WTC11 (cell line): ENCODE measurements at regions not wholly inside any gene's neighbourhood (a gene's known extent, or its start where the extent isn't known, plus 50 kb on each side); places are given as distances from the start of the nearest gene placed in this dataset.

Experiments used
- ATAC-seq: fragments of 200-7000 bp; cut with Tn5 transposase; 2 replicates; pipeline ENCODE4 v1.10.0; 2021; ENCODE audit warnings: mild to moderate bottlenecking, moderate library complexity
- CTCF ChIA-PET: fragments of 300-600 bp; sonication (Branson Sonifier 250); formaldehyde crosslinking; loops from one replicate; lab custom pipeline; 2021; ENCODE audit warnings: antibody characterized with exemption; lab: Charles Lee
- POLR2A ChIA-PET: fragments of 350-600 bp; sonication (Branson Sonifier 250); formaldehyde crosslinking; loops from one replicate; lab custom pipeline; 2021; ENCODE audit warnings: antibody characterized with exemption; lab: Charles Lee
- DNase-seq: peaks from one replicate; pipeline ENCODE4 v3.0.0; 2021; ENCODE audit warnings: low spot score
- H3K27ac Mint-ChIP-seq: 2 replicates; pipeline ENCODE4 v1.8.0; 2021; ENCODE audit warnings: mixed read lengths
- H3K27me3 Mint-ChIP-seq: 2 replicates; pipeline ENCODE4 v1.8.0; 2021; ENCODE audit warnings: low read depth, mild to moderate bottlenecking, moderate library complexity, mixed read lengths
- H3K36me3 Mint-ChIP-seq: 2 replicates; pipeline ENCODE4 v1.8.0; 2021; ENCODE audit warnings: mixed read lengths
- H3K4me1 Mint-ChIP-seq: 2 replicates; pipeline ENCODE4 v1.8.0; 2022; ENCODE audit warnings: mixed read lengths
- H3K4me3 Mint-ChIP-seq: 2 replicates; pipeline ENCODE4 v1.8.0; 2021; ENCODE audit warnings: mild to moderate bottlenecking, moderate library complexity, mixed read lengths
- H3K9me3 Mint-ChIP-seq: 2 replicates; pipeline ENCODE4 v1.8.0; 2021; ENCODE audit warnings: mixed read lengths
- AFF4 ChIP-seq: sonication (generic); formaldehyde crosslinking; IDR thresholded peaks from 2 replicates; pipeline ENCODE4 v1.8.1; 2023; ENCODE audit warnings: mild to moderate bottlenecking, missing genetic modification reagents, borderline replicate concordance
- CBFB ChIP-seq: sonication (generic); formaldehyde crosslinking; IDR thresholded peaks from 2 replicates; pipeline ENCODE4 v1.8.1; 2022; ENCODE audit warnings: mild to moderate bottlenecking, low read depth, missing genetic modification reagents
- CDX4 ChIP-seq: fragments of 250-450 bp; sonication (Bioruptor Pico); IDR thresholded peaks from 2 replicates; pipeline ENCODE4 v1.9.0; 2021; ENCODE audit warnings: moderate library complexity, mild to moderate bottlenecking, inconsistent platforms, borderline replicate concordance
- E2F4 ChIP-seq: sonication (generic); formaldehyde crosslinking; IDR thresholded peaks from 2 replicates; pipeline ENCODE4 v1.8.1; 2022; ENCODE audit warnings: low read depth, mild to moderate bottlenecking, moderate library complexity, missing genetic modification reagents, borderline replicate concordance
- ERG ChIP-seq: fragments of 250-450 bp; sonication (Bioruptor Pico); IDR thresholded peaks from 2 replicates; pipeline ENCODE4 v1.8.0; 2021; ENCODE audit warnings: mild to moderate bottlenecking
- ESRRA ChIP-seq: sonication (generic); formaldehyde crosslinking; IDR thresholded peaks from 2 replicates; pipeline ENCODE4 v1.8.1; 2022; ENCODE audit warnings: mild to moderate bottlenecking, missing genetic modification reagents, borderline replicate concordance
- FOXP1 ChIP-seq: sonication (generic); formaldehyde crosslinking; IDR thresholded peaks from 2 replicates; pipeline ENCODE4 v1.8.0; 2022; ENCODE audit warnings: missing genetic modification reagents, mild to moderate bottlenecking, moderate library complexity, borderline replicate concordance
- GABPB1 ChIP-seq: sonication (generic); formaldehyde crosslinking; IDR thresholded peaks from 2 replicates; pipeline ENCODE4 v1.8.1; 2023; ENCODE audit warnings: mild to moderate bottlenecking, missing genetic modification reagents
- JAZF1 ChIP-seq: fragments of 250-450 bp; sonication (Bioruptor Pico); IDR thresholded peaks from 2 replicates; pipeline ENCODE4 v1.9.0; 2021; ENCODE audit warnings: moderate library complexity, mild to moderate bottlenecking, inconsistent platforms
- OVOL2 ChIP-seq: fragments of 250-450 bp; sonication (Bioruptor Pico); IDR thresholded peaks from 2 replicates; pipeline ENCODE4 v1.9.0; 2021; ENCODE audit warnings: mild to moderate bottlenecking, borderline replicate concordance
- RELA ChIP-seq: sonication (generic); formaldehyde crosslinking; IDR thresholded peaks from 2 replicates; pipeline ENCODE4 v1.8.1; 2022; ENCODE audit warnings: missing genetic modification reagents, mild to moderate bottlenecking, borderline replicate concordance
- USF2 ChIP-seq: sonication (generic); formaldehyde crosslinking; IDR thresholded peaks from 2 replicates; pipeline ENCODE4 v1.8.1; 2023; ENCODE audit warnings: mild to moderate bottlenecking, missing genetic modification reagents, moderate library complexity
- ZMAT4 ChIP-seq: fragments of 250-450 bp; sonication (Bioruptor Pico); IDR thresholded peaks from 2 replicates; pipeline ENCODE4 v1.9.0; 2021; ENCODE audit warnings: mild to moderate bottlenecking
- ZNF219 ChIP-seq: sonication (generic); formaldehyde crosslinking; IDR thresholded peaks from 2 replicates; pipeline ENCODE4 v1.8.0; 2023; ENCODE audit warnings: missing genetic modification reagents, mild to moderate bottlenecking, borderline replicate concordance
- ZNF263 ChIP-seq: sonication (generic); formaldehyde crosslinking; IDR thresholded peaks from 2 replicates; pipeline ENCODE4 v1.8.1; 2022; ENCODE audit warnings: low read depth, mild to moderate bottlenecking, moderate library complexity, missing genetic modification reagents
- ZNF281 ChIP-seq: sonication (generic); formaldehyde crosslinking; IDR thresholded peaks from 2 replicates; pipeline ENCODE4 v1.8.0; 2023; ENCODE audit warnings: mild to moderate bottlenecking, missing genetic modification reagents
- ZNF396 ChIP-seq: fragments of 250-450 bp; sonication (Bioruptor Pico); IDR thresholded peaks from 2 replicates; pipeline ENCODE4 v1.8.0; 2021; ENCODE audit warnings: mild to moderate bottlenecking, moderate library complexity, borderline replicate concordance
- ZNF416 ChIP-seq: fragments of 250-450 bp; sonication (Bioruptor Pico); IDR thresholded peaks from 2 replicates; pipeline ENCODE4 v1.9.0; 2021; ENCODE audit warnings: mild to moderate bottlenecking, inconsistent platforms
- ZNF671 ChIP-seq: fragments of 250-450 bp; sonication (Bioruptor Pico); IDR thresholded peaks from 2 replicates; pipeline ENCODE4 v1.8.0; 2021; ENCODE audit warnings: mild to moderate bottlenecking

- TF ChIP-seq ERG (CRISPR knock-in tag): no peak
- TF ChIP-seq GABPB1 (CRISPR knock-in tag): no peak
- no peak for TF ChIP-seq ZNF263 (CRISPR knock-in tag)
- TF ChIP-seq ZNF281 (CRISPR knock-in tag): no peak
- no peak for TF ChIP-seq ZNF219 (CRISPR knock-in tag)
- no peak for TF ChIP-seq ZNF671 (CRISPR knock-in tag)
- TF ChIP-seq ZNF416 (CRISPR knock-in tag): no peak
Observed at GRCh38 chr11:82639251-82639650, 94.4 kb downstream of the FAM181B start (continued).

- no peak overlapping the region for H3K27ac Mint-ChIP-seq
- 0 out of 2 replicates have a peak, but pooled peaks cover 2% of the 10 kb centered on the region for H3K4me1 Mint-ChIP-seq
- no peak overlapping the region for H3K4me3 Mint-ChIP-seq
- H3K27me3 Mint-ChIP-seq: no peaks in the 10 kb centered on the region; the same call in 1 of the 2 replicates
- CTCF ChIA-PET: no interaction called here
- POLR2A ChIA-PET: no interaction called here
- H3K9me3 Mint-ChIP-seq: peaks cover 20% of the 10 kb centered on the region
- no peak for TF ChIP-seq ZNF219 (CRISPR knock-in tag)
- no peak for TF ChIP-seq CBFB (CRISPR knock-in tag)
- no peak for TF ChIP-seq ZNF396 (CRISPR knock-in tag)
- TF ChIP-seq JAZF1 (CRISPR knock-in tag): no peak
- TF ChIP-seq USF2: no peak
- TF ChIP-seq FOXP1 (CRISPR knock-in tag): no peak
- no peak for TF ChIP-seq RELA (CRISPR knock-in tag)
- DNase-seq: no peak
- H3K36me3 Mint-ChIP-seq: no peaks in the 10 kb centered on the region
- no peak for ATAC-seq
Observed at GRCh38 chr11:82636615-82637014, 97.0 kb downstream of the FAM181B start.

- DNase-seq (no peak), ATAC-seq (no peak)
- TF ChIP-seq E2F4 (no peak), OVOL2 (no peak), ZMAT4 (CRISPR knock-in tag) (no peak), CDX4 (no peak), ESRRA (CRISPR knock-in tag) (no peak), AFF4 (no peak)
- no peak overlapping the region for H3K27ac Mint-ChIP-seq
- no peak overlapping the region for H3K4me3 Mint-ChIP-seq
- POLR2A ChIA-PET: no interaction called here
- peaks cover 25% of the 10 kb centered on the region for H3K9me3 Mint-ChIP-seq
- CTCF ChIA-PET: no interaction called here
- H3K36me3 Mint-ChIP-seq: no peaks in the 10 kb centered on the region
- 0 out of 2 replicates have a peak, but pooled peaks cover 2% of the 10 kb centered on the region for H3K4me1 Mint-ChIP-seq
- H3K27me3 Mint-ChIP-seq: no peaks in the 10 kb centered on the region; the same call in 1 of the 2 replicates
Observed at GRCh38 chr11:82634091-82634490, 99.6 kb downstream of the FAM181B start.
